ENCODE measurements at regions not wholly inside any gene's neighbourhood (a gene's known extent, or its start where the extent isn't known, plus 50 kb on each side); places are given as distances from the start of the nearest gene placed in this dataset.
"Not testable (repeated sequence)": the region's sequence is repeated elsewhere in the genome, so short reads cannot be mapped to it uniquely, and the experiment has no call there.

DNA sequence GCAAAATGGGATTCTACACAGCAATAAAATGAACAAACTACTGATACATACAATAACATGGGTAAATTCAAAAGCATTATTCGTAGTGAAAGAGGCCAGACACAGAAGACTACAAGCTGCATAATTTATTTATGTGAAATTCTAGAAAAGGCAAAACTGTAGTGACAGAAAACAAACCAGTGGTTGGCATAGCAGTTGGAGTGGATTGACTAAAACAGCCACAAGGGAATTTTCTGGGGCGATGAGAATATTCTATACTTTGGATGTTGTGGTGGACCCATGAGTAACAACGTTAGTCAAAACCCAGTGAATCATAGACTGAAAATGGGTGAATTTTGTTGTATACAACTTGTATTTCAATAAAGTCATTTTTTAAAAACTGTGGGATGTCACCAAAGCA lies 63.2 kb upstream of the RPL38 start:
- Histone ChIP-seq H3K79me1 (replicated peaks; ENCODE audit: low read length, poor library complexity, severe bottlenecking) (no peaks in the 10 kb centered on the region), H2AFZ (ENCODE audit: low read depth, low read length) (no peak overlapping the region), H3K4me2 (ENCODE audit: low read length, poor library complexity, severe bottlenecking) (no peak overlapping the region), H2BK120ac (ENCODE audit: low read depth, low read length) (no peak overlapping the region), H3K4me3 (ENCODE audit: insufficient read depth in 1 of 2, low read depth in 1 of 2, low read length in 2 of 2) (no peak overlapping the region), H2BK15ac (ENCODE audit: low read depth, poor library complexity, severe bottlenecking) (no peak overlapping the region), H3K14ac (ENCODE audit: low read length in 2 of 2) (no peak overlapping the region), H3K4me1 (ENCODE audit: control insufficient read depth, insufficient read depth, low read depth, low read length) (no peaks in the 10 kb centered on the region), H2BK5ac (ENCODE audit: low read depth, low read length, poor library complexity, severe bottlenecking) (no peak overlapping the region), H3K4ac (ENCODE audit: low read depth in 1 of 2, low read length in 2 of 2) (no peak overlapping the region), H2BK12ac (ENCODE audit: low read length in 2 of 2) (no peak overlapping the region), H3K27me3 (ENCODE audit: control insufficient read depth in 1 of 2, insufficient read depth in 1 of 2, low read length in 2 of 2) (peaks cover 0 to 16% of the 10 kb centered on the region in 2 experiments), H3K36me3 (ENCODE audit: control insufficient read depth in 1 of 2, insufficient read depth in 2 of 2, low read depth in 1 of 2, low read length in 2 of 2) (no peaks in the 10 kb centered on the region), H4K91ac (ENCODE audit: low read length) (no peak overlapping the region), H2AK5ac (ENCODE audit: low read length, severe bottlenecking) (no peak overlapping the region), H3K18ac (ENCODE audit: low read depth in 1 of 2, low read length in 2 of 2) (no peak overlapping the region), H3K9ac (ENCODE audit: low read length) (no peak overlapping the region), H4K8ac (ENCODE audit: low read length) (no peak overlapping the region), H3K27ac (ENCODE audit: low read length, poor library complexity, severe bottlenecking) (no peak overlapping the region), H3K23ac (ENCODE audit: low read length in 2 of 2) (no peak overlapping the region), H3K9me3 (ENCODE audit: control insufficient read depth, low read length) (peaks cover 38% of the 10 kb centered on the region)
- WGBS = 89% methylated on average over 3 of the region's 3 CpGs
- DNase-seq = no peak

DNA sequence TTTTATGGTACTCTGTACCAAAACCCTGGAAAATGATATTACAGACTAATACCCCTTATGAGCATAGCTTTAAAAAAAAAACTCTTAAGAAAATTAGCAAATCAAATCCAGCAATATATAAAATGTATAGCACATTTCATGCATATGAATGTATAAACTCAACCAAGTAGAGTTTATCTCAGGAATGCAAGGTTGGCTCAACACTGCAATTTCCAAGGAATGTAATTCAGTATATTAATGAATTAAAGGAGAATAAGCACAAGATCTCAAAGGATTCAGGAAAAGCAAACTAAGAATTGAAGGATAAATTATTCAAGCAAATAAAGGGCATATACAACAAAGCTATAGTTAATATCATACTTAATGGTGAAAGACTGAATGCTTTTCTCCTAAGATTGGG lies 61.9 kb upstream of the RPL38 start:
- Histone ChIP-seq H2AFZ (ENCODE audit: low read depth, low read length) (no peak overlapping the region), H3K27me3 (ENCODE audit: control insufficient read depth in 1 of 2, insufficient read depth in 1 of 2, low read length in 2 of 2) (peaks cover 0 to 14% of the 10 kb centered on the region in 2 experiments), H2BK5ac (ENCODE audit: low read depth, low read length, poor library complexity, severe bottlenecking) (no peak overlapping the region), H4K8ac (ENCODE audit: low read length) (no peak overlapping the region), H2AK5ac (ENCODE audit: low read length, severe bottlenecking) (no peak overlapping the region), H3K27ac (ENCODE audit: low read length, poor library complexity, severe bottlenecking) (no peak overlapping the region), H3K79me1 (replicated peaks; ENCODE audit: low read length, poor library complexity, severe bottlenecking) (no peaks in the 10 kb centered on the region), H2BK120ac (ENCODE audit: low read depth, low read length) (no peak overlapping the region), H3K4ac (ENCODE audit: low read depth in 1 of 2, low read length in 2 of 2) (no peak overlapping the region), H3K9ac (ENCODE audit: low read length) (no peak overlapping the region), H3K4me2 (ENCODE audit: low read length, poor library complexity, severe bottlenecking) (no peak overlapping the region), H4K91ac (ENCODE audit: low read length) (no peak overlapping the region), H3K4me3 (ENCODE audit: insufficient read depth in 1 of 2, low read depth in 1 of 2, low read length in 2 of 2) (no peak overlapping the region), H3K9me3 (ENCODE audit: control insufficient read depth, low read length) (peaks cover 38% of the 10 kb centered on the region), H3K18ac (ENCODE audit: low read depth in 1 of 2, low read length in 2 of 2) (no peak overlapping the region), H2BK15ac (ENCODE audit: low read depth, poor library complexity, severe bottlenecking) (no peak overlapping the region), H3K23ac (ENCODE audit: low read length in 2 of 2) (no peak overlapping the region), H3K36me3 (ENCODE audit: control insufficient read depth in 1 of 2, insufficient read depth in 2 of 2, low read depth in 1 of 2, low read length in 2 of 2) (no peaks in the 10 kb centered on the region), H3K4me1 (ENCODE audit: control insufficient read depth, insufficient read depth, low read depth, low read length) (no peaks in the 10 kb centered on the region), H2BK12ac (ENCODE audit: low read length in 2 of 2) (no peak overlapping the region), H3K14ac (ENCODE audit: low read length in 2 of 2) (no peak overlapping the region)
- DNase-seq = no peak

DNA sequence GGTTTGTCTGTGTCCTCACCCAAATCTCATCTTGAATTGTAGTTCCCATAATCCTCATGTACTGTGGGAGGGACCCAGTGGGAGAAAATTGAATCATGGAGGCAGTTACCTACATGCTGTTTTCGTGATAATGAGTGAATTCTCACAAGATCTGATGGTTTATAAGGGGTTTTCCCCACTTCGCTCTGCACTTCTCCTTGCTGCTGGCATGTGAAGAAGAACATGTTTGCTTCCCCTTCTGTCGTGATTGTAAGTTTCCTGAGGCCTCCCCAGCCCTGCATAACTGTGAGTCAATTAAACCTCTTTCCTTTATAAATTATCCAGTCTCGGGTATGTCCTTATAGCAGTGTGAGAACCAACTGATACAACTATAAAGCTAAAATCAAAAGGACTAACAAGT lies 60.2 kb upstream of the RPL38 start:
- not testable (repeated sequence) for H3K27me3 ChIP-seq (ENCODE audit: control insufficient read depth in 1 of 2, insufficient read depth in 1 of 2, low read length in 2 of 2); H3K4me3 ChIP-seq (ENCODE audit: insufficient read depth in 1 of 2, low read depth in 1 of 2, low read length in 2 of 2); H2BK5ac ChIP-seq (ENCODE audit: low read depth, low read length, poor library complexity, severe bottlenecking); H3K27ac ChIP-seq (ENCODE audit: low read length, poor library complexity, severe bottlenecking); H3K4me2 ChIP-seq (ENCODE audit: low read length, poor library complexity, severe bottlenecking); H3K4me1 ChIP-seq (ENCODE audit: control insufficient read depth, insufficient read depth, low read depth, low read length); H2AFZ ChIP-seq (ENCODE audit: low read depth, low read length); H2BK15ac ChIP-seq (ENCODE audit: low read depth, poor library complexity, severe bottlenecking); H4K8ac ChIP-seq (ENCODE audit: low read length); H2AK5ac ChIP-seq (ENCODE audit: low read length, severe bottlenecking); H2BK120ac ChIP-seq (ENCODE audit: low read depth, low read length); H3K4ac ChIP-seq (ENCODE audit: low read depth in 1 of 2, low read length in 2 of 2); H3K36me3 ChIP-seq (ENCODE audit: control insufficient read depth in 1 of 2, insufficient read depth in 2 of 2, low read depth in 1 of 2, low read length in 2 of 2); H4K91ac ChIP-seq (ENCODE audit: low read length); DNase-seq; H3K79me1 ChIP-seq (replicated peaks; ENCODE audit: low read length, poor library complexity, severe bottlenecking); H3K18ac ChIP-seq (ENCODE audit: low read depth in 1 of 2, low read length in 2 of 2); H2BK12ac ChIP-seq (ENCODE audit: low read length in 2 of 2); H3K23ac ChIP-seq (ENCODE audit: low read length in 2 of 2); H3K9ac ChIP-seq (ENCODE audit: low read length); H3K14ac ChIP-seq (ENCODE audit: low read length in 2 of 2)
- 55% methylated on average over 3 of the region's 4 CpGs for WGBS
- H3K9me3 ChIP-seq (ENCODE audit: control insufficient read depth, low read length) = peaks cover 38% of the 10 kb centered on the region

DNA sequence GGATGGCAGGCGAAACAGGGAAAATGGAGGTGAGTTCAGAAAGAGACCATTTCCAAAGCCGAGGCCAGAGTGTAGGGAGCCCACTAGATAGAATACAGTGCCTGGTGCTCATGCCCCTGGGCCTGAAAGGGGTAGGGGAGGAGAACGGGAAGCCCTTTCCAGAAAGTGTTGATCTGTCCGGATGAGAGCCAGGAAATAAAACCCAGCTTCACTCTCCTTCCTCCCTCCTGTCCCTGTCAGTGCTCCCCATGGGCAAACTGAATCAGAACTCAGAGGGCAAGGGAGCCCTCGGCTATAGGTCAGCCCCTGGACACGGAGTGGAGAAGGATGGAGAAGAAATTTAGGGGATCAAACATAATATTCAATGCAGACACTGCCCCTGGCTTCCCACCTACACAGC lies 57.7 kb upstream of the RPL38 start:
- H3K4me2 ChIP-seq (ENCODE audit: low read length, poor library complexity, severe bottlenecking) = no peak overlapping the region
- no peak overlapping the region for H3K23ac ChIP-seq (ENCODE audit: low read length in 2 of 2)
- no peak for DNase-seq
- no peak overlapping the region for H2BK120ac ChIP-seq (ENCODE audit: low read depth, low read length)
- no peak overlapping the region for H3K18ac ChIP-seq (ENCODE audit: low read depth in 1 of 2, low read length in 2 of 2)
- H3K4me1 ChIP-seq (ENCODE audit: control insufficient read depth, insufficient read depth, low read depth, low read length) = no peaks in the 10 kb centered on the region
- H4K91ac ChIP-seq (ENCODE audit: low read length) = no peak overlapping the region
- H2AK5ac ChIP-seq (ENCODE audit: low read length, severe bottlenecking) = no peak overlapping the region
- H3K4ac ChIP-seq (ENCODE audit: low read depth in 1 of 2, low read length in 2 of 2) = no peak overlapping the region
- H2BK12ac ChIP-seq (ENCODE audit: low read length in 2 of 2) = no peak overlapping the region
- H3K36me3 ChIP-seq (ENCODE audit: control insufficient read depth in 1 of 2, insufficient read depth in 2 of 2, low read depth in 1 of 2, low read length in 2 of 2) = no peaks in the 10 kb centered on the region
- no peak overlapping the region for H3K27ac ChIP-seq (ENCODE audit: low read length, poor library complexity, severe bottlenecking)
- WGBS = 60% methylated on average over 6 of the region's 6 CpGs
- no peak overlapping the region for H2BK15ac ChIP-seq (ENCODE audit: low read depth, poor library complexity, severe bottlenecking)
- no peaks in the 10 kb centered on the region for H3K79me1 ChIP-seq (replicated peaks; ENCODE audit: low read length, poor library complexity, severe bottlenecking)
- no peak overlapping the region for H2BK5ac ChIP-seq (ENCODE audit: low read depth, low read length, poor library complexity, severe bottlenecking)
- H2AFZ ChIP-seq (ENCODE audit: low read depth, low read length) = no peak overlapping the region
- H3K9ac ChIP-seq (ENCODE audit: low read length) = no peak overlapping the region
- no peak overlapping the region for H3K4me3 ChIP-seq (ENCODE audit: insufficient read depth in 1 of 2, low read depth in 1 of 2, low read length in 2 of 2)
- no peak overlapping the region for H3K14ac ChIP-seq (ENCODE audit: low read length in 2 of 2)
- H3K27me3 ChIP-seq (ENCODE audit: control insufficient read depth in 1 of 2, insufficient read depth in 1 of 2, low read length in 2 of 2) = peaks cover 0 to 15% of the 10 kb centered on the region in 2 experiments
- no peak overlapping the region for H4K8ac ChIP-seq (ENCODE audit: low read length)
- H3K9me3 ChIP-seq (ENCODE audit: control insufficient read depth, low read length) = peaks cover 27% of the 10 kb centered on the region

All from mesenchymal stem cell (in vitro differentiated cells and primary cell).